Activated CD8-positive, alpha-beta T cell treated with anti-CD3 and anti-CD28 coated beads for 36 hours (primary cell): ENCODE measurements at regions not wholly inside any gene's neighbourhood (a gene's known extent, or its start where the extent isn't known, plus 50 kb on each side); places are given as distances from the start of the nearest gene placed in this dataset.
"Not testable (repeated sequence)": the region's sequence is repeated elsewhere in the genome, so short reads cannot be mapped to it uniquely, and the experiment has no call there.

Experiments used
- ATAC-seq: fragments of 200-7000 bp; cut with Tn5 transposase; one replicate; pipeline ENCODE4 v1.10.0; 2021; ENCODE audit warnings: mild to moderate bottlenecking, moderate library complexity
- CTCF ChIA-PET: fragments of 350-600 bp; sonication (Branson Sonifier 250); formaldehyde crosslinking; loops from one replicate; lab custom pipeline; 2021; ENCODE audit warnings: antibody characterized with exemption; lab: Charles Lee
- POLR2A ChIA-PET: fragments of 350-600 bp; sonication (Branson Sonifier 250); formaldehyde crosslinking; loops from one replicate; lab custom pipeline; 2021; ENCODE audit warnings: antibody characterized with exemption; lab: Charles Lee
- DNase-seq: peaks from one replicate; pipeline ENCODE4 v3.0.0-alpha.2; 2020
- H3K27ac Mint-ChIP-seq: one replicate; pipeline ENCODE4 v1.8.0; 2021; ENCODE audit warnings: mild to moderate bottlenecking, mixed read lengths
- H3K27me3 Mint-ChIP-seq: one replicate; pipeline ENCODE4 v1.8.0; 2021; ENCODE audit warnings: mixed read lengths
- H3K36me3 Mint-ChIP-seq: one replicate; pipeline ENCODE4 v1.8.0; 2021; ENCODE audit warnings: low read depth, mixed read lengths
- H3K4me1 Mint-ChIP-seq: one replicate; pipeline ENCODE4 v1.8.0; 2021; ENCODE audit warnings: low read depth, mixed read lengths
- H3K4me3 Mint-ChIP-seq: one replicate; pipeline ENCODE4 v1.8.0; 2021; ENCODE audit warnings: mild to moderate bottlenecking, moderate library complexity, mixed read lengths
- H3K9me3 Mint-ChIP-seq: one replicate; pipeline ENCODE4 v1.8.0; 2021; ENCODE audit warnings: mixed read lengths
- intact Hi-C: fragments of 100-400 bp; cut with micrococcal nuclease; formaldehyde crosslinking; loops from one replicate; pipeline ENCODE4 v1.10.0; 2022
- TF ChIP-seq, protein P1 (sequence below): fragments of 200-600 bp; IDR thresholded peaks from one replicate; pipeline ENCODE4 v1.8.0; 2022; ENCODE audit warnings: antibody characterized with exemption, mild to moderate bottlenecking

GRCh38 chr15:24076090-24076784, 389.1 kb upstream of the NDN start:
- no peaks in the 10 kb centered on the region for H3K4me1 Mint-ChIP-seq
- ChIA-PET CTCF (no interaction called here), POLR2A (no interaction called here)
- peaks cover 13% of the 10 kb centered on the region for H3K9me3 Mint-ChIP-seq
- DNase-seq (no peak), ATAC-seq (no peak)
- H3K4me3 Mint-ChIP-seq, result no peak overlapping the region
- H3K27ac Mint-ChIP-seq, result no peak overlapping the region
- intact Hi-C loops, result no loop called here
- TF ChIP-seq, protein P1, sequence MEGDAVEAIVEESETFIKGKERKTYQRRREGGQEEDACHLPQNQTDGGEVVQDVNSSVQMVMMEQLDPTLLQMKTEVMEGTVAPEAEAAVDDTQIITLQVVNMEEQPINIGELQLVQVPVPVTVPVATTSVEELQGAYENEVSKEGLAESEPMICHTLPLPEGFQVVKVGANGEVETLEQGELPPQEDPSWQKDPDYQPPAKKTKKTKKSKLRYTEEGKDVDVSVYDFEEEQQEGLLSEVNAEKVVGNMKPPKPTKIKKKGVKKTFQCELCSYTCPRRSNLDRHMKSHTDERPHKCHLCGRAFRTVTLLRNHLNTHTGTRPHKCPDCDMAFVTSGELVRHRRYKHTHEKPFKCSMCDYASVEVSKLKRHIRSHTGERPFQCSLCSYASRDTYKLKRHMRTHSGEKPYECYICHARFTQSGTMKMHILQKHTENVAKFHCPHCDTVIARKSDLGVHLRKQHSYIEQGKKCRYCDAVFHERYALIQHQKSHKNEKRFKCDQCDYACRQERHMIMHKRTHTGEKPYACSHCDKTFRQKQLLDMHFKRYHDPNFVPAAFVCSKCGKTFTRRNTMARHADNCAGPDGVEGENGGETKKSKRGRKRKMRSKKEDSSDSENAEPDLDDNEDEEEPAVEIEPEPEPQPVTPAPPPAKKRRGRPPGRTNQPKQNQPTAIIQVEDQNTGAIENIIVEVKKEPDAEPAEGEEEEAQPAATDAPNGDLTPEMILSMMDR, result no peak
- no peaks in the 10 kb centered on the region for H3K36me3 Mint-ChIP-seq
- no peaks in the 10 kb centered on the region for H3K27me3 Mint-ChIP-seq

DNA sequence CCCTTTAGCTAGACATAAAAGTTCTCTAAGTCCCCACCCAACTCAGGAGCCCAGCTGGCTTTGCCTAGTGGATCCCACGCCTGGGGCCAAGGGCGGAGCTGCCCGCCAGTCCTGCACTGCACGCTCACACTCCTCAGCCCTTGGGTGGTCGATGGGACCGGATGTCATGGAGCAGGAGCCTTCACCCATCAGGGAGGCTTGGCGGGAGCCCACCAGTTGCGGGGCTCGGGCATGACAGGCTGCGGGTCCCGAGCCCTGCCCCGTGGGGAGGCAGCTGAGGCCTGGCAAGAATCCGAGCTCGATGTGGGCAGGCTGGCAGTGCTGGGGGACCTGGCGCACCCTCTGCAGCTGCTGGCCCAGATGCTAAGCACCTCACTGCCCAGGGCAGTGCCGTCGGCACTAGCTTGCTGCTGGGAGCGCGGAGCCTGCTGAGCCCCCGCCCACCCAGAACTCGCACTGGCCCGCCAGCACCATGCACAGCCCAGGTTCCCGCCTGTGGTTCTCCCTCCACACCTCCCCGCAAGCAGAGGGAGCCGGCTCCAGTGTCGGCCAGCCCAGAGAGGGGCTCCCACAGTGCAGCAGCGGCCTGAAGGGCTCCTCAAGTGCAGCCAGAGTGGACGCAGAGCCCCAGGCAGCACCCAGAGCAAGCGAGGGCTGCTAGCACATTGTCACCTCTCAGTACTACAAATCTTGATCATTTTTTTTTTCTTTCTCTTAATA, 391.4 kb upstream of the NDN start:
- intact Hi-C loops, result no loop called here
- no peaks in the 10 kb centered on the region for H3K27me3 Mint-ChIP-seq
- ChIA-PET CTCF (no interaction called here), POLR2A (no interaction called here)
- ATAC-seq (no peak), DNase-seq (no peak)
- TF ChIP-seq, protein P1, result no peak
- H3K4me3 Mint-ChIP-seq, result no peak overlapping the region
- no peak overlapping the region for H3K27ac Mint-ChIP-seq
- H3K4me1 Mint-ChIP-seq, result no peaks in the 10 kb centered on the region
- H3K36me3 Mint-ChIP-seq, result no peaks in the 10 kb centered on the region
- H3K9me3 Mint-ChIP-seq, result peaks cover 11% of the 10 kb centered on the region

DNA sequence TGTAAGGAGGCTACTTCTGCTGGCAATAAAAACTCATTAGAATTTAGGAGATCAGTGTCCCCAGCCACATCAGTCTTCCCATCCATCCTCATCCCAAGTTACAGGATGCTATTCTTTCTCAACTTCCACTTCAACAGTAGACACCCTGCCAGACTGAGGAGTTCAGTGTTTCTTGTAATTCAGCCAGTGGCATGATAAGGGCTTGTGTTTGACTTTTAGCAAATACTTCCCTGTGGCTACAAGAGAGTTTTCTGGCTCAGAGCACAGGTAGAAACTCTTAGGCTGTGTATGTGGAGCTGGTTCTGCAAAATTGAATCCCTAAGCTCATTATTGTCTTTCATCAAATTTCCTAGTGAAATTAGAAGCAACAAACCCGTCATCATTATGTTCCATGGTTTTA, 401.8 kb upstream of the NDN start:
- DNase-seq, H3K27me3 Mint-ChIP-seq, H3K4me1 Mint-ChIP-seq, intact Hi-C loops, CTCF ChIA-PET, POLR2A ChIA-PET, ATAC-seq, H3K27ac Mint-ChIP-seq, H3K4me3 Mint-ChIP-seq, H3K36me3 Mint-ChIP-seq: not testable (repeated sequence)
- peaks cover 18% of the 10 kb centered on the region for H3K9me3 Mint-ChIP-seq

DNA sequence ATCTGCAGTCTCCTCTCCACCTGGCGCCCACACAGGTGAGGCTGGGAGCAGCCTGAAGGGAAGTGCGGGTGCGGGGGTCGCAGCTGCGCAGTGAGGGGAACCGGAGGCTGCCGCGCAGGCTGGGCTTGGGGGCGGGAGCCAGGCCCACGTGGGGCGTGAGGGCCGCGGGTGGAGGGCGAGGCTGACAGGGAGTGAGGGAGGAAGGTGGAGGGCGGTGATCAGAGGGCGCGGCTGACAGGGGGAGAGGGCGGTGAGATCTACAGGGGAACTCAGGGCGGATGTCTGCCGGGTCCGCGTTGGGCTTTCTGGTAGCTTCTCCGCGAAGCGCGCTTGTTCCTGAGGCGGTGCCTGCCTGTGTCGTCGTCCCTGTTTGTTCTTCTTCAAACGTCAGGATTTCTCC, 414.4 kb upstream of the NDN start:
- CTCF ChIA-PET, H3K27ac Mint-ChIP-seq, DNase-seq, H3K4me3 Mint-ChIP-seq, H3K27me3 Mint-ChIP-seq, H3K9me3 Mint-ChIP-seq, POLR2A ChIA-PET, intact Hi-C loops, H3K4me1 Mint-ChIP-seq, ATAC-seq, H3K36me3 Mint-ChIP-seq: not testable (repeated sequence)

DNA sequence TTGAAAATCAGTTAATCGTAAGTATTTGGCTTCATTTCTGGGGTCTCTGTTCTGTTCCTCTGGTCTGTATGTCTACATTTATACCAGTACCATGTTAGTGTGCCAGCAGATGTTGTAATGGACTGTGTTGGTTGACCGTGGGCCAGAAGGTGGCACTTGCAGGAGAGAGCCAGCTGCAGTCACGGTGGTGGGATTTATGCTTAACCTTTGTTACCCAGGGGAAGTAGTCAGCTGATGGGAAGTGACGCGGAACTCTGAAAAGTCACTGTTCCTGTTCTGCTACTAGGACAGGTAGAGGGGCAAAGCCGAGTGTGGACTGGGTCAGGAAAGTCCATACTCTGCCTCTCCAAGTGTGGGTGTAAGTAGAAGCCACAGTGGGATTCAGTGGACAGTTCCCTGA, 420.4 kb upstream of the NDN start:
- H3K4me3 Mint-ChIP-seq, H3K4me1 Mint-ChIP-seq, DNase-seq, H3K36me3 Mint-ChIP-seq, POLR2A ChIA-PET, H3K9me3 Mint-ChIP-seq, intact Hi-C loops, ATAC-seq, H3K27me3 Mint-ChIP-seq, CTCF ChIA-PET, H3K27ac Mint-ChIP-seq: not testable (repeated sequence)

DNA sequence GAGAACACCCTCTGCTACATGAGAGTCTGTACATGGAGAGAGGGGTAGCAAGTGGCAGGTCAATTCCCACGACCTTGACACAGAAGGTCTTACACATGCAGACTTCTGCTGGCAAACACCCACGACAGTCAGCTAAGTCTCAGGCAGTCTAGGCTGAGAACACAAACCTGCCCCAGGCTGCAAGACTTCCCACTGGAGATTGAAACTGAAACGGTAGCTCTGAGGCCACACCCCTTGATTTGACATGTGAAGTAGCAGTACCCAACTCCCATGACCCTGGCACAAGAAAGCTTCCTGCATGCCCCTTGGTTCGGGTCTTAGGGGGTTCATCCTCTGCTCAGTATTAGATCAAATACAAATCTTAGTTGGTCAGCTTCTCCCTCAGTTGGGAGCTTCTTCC, 420.8 kb upstream of the NDN start:
- CTCF ChIA-PET, H3K4me1 Mint-ChIP-seq, H3K9me3 Mint-ChIP-seq, H3K27ac Mint-ChIP-seq, H3K36me3 Mint-ChIP-seq, ATAC-seq, POLR2A ChIA-PET, intact Hi-C loops, DNase-seq, H3K27me3 Mint-ChIP-seq, H3K4me3 Mint-ChIP-seq: not testable (repeated sequence)

GRCh38 chr15:24108349-24108748, 421.2 kb upstream of the NDN start:
- H3K27ac Mint-ChIP-seq, POLR2A ChIA-PET, ATAC-seq: not testable (repeated sequence)

GRCh38 chr15:24139622-24140021, 452.5 kb upstream of the NDN start:
- H3K9me3 Mint-ChIP-seq, H3K36me3 Mint-ChIP-seq, POLR2A ChIA-PET, ATAC-seq, H3K4me3 Mint-ChIP-seq, intact Hi-C loops, H3K27ac Mint-ChIP-seq, CTCF ChIA-PET, DNase-seq, H3K27me3 Mint-ChIP-seq, H3K4me1 Mint-ChIP-seq: not testable (repeated sequence)

More at GRCh38 chr15:24108349-24108748, 421.2 kb upstream of the NDN start:
- H3K36me3 Mint-ChIP-seq, DNase-seq, H3K4me3 Mint-ChIP-seq, intact Hi-C loops, H3K27me3 Mint-ChIP-seq, CTCF ChIA-PET, H3K9me3 Mint-ChIP-seq, H3K4me1 Mint-ChIP-seq: not testable (repeated sequence)

DNA sequence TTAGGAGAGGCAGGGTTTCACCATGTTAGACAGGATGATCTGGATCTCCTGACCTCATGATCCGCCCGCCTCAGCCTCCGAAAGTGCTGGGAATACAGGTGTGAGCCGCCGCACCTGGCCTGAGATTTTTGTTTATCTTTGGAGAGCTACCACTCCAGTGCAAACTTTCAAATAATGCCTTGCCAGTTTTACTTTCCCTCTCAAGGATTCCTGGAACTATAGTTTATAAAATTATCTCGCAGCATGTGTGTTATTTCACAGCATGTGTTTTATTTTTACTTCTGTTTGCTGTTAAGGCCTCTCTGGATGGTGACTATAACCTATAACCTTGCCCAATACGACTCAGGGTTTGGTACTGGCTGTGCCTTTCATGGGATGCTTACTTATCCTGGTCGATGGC, 458.0 kb upstream of the NDN start:
- H3K4me1 Mint-ChIP-seq, H3K27ac Mint-ChIP-seq, ATAC-seq, H3K4me3 Mint-ChIP-seq, H3K27me3 Mint-ChIP-seq, intact Hi-C loops, H3K9me3 Mint-ChIP-seq, H3K36me3 Mint-ChIP-seq, CTCF ChIA-PET, POLR2A ChIA-PET, DNase-seq: not testable (repeated sequence)
